GM23248 (cell line): ENCODE measurements at regions not wholly inside any gene's neighbourhood (a gene's known extent, or its start where the extent isn't known, plus 50 kb on each side); places are given as distances from the start of the nearest gene placed in this dataset.

ENCODE experiments used
- DNase-seq: peaks from one replicate; pipeline ENCODE4 v3.0.0-alpha.2; 2015
- H2AFZ ChIP-seq: fragments of 200-600 bp; sonication (generic); 2 replicates; pipeline ENCODE4 v1.6.1; 2016; ENCODE audit warnings: antibody characterized with exemption
- H3F3A ChIP-seq: fragments of 200-600 bp; sonication (generic); 2 replicates; pipeline ENCODE4 v1.6.1; 2016; ENCODE audit warnings: mild to moderate bottlenecking, antibody characterized with exemption, mixed run types; ENCODE audit not compliant: insufficient read depth
- H3K27ac ChIP-seq: fragments of 200-600 bp; sonication (generic); 2 replicates; pipeline ENCODE4 v1.5.1; 2016; ENCODE audit warnings: mild to moderate bottlenecking
- H3K27me3 ChIP-seq: fragments of 200-600 bp; sonication (generic); replicated peaks from 2 replicates; pipeline ENCODE4 v1.6.1; 2016; ENCODE audit warnings: mild to moderate bottlenecking; ENCODE audit not compliant: insufficient read depth
- H3K36me3 ChIP-seq: fragments of 200-600 bp; sonication (generic); 2 replicates; pipeline ENCODE4 v1.6.1; 2016; ENCODE audit warnings: low read depth, mild to moderate bottlenecking
- H3K4me1 ChIP-seq: fragments of 200-600 bp; sonication (generic); 2 replicates; pipeline ENCODE4 v1.6.1; 2016; ENCODE audit warnings: mild to moderate bottlenecking; ENCODE audit not compliant: insufficient read depth
- H3K4me2 ChIP-seq: fragments of 200-600 bp; sonication (generic); one replicate; pipeline ENCODE4 v1.6.1; 2016; ENCODE audit warnings: mild to moderate bottlenecking; ENCODE audit not compliant: unreplicated experiment
- H3K4me3 ChIP-seq: fragments of 200-600 bp; sonication (generic); 2 replicates; pipeline ENCODE4 v1.5.1; 2016; ENCODE audit warnings: mild to moderate bottlenecking
- H3K79me2 ChIP-seq: fragments of 200-600 bp; sonication (generic); 2 replicates; pipeline ENCODE4 v1.6.1; 2016; ENCODE audit warnings: mild to moderate bottlenecking; ENCODE audit not compliant: insufficient read depth
- H3K9ac ChIP-seq: fragments of 200-600 bp; sonication (generic); 2 replicates; pipeline ENCODE4 v1.6.1; 2016; ENCODE audit warnings: mild to moderate bottlenecking
- H3K9me2 ChIP-seq: fragments of 200-600 bp; sonication (generic); 2 replicates; pipeline ENCODE4 v1.6.1; 2016; ENCODE audit warnings: mixed run types, mild to moderate bottlenecking, moderate library complexity; ENCODE audit not compliant: insufficient read depth
- H3K9me3 ChIP-seq: fragments of 200-600 bp; sonication (generic); one replicate; pipeline ENCODE4 v1.6.1; 2017; ENCODE audit warnings: low read depth
- H4K20me1 ChIP-seq: fragments of 200-600 bp; sonication (generic); 2 replicates; pipeline ENCODE4 v1.6.0; 2016; ENCODE audit not compliant: insufficient read depth
- EZH2 ChIP-seq: fragments of 200-600 bp; sonication (generic); IDR thresholded peaks from 2 replicates; pipeline ENCODE4 v1.6.1; 2018; ENCODE audit warnings: antibody characterized with exemption, mild to moderate bottlenecking; ENCODE audit not compliant: insufficient read depth, poor library complexity, severe bottlenecking
- EZH2phosphoT487 ChIP-seq: fragments of 200-600 bp; sonication (generic); IDR thresholded peaks from 2 replicates; pipeline ENCODE4 v1.6.1; 2018; ENCODE audit warnings: antibody characterized with exemption, moderate library complexity, mild to moderate bottlenecking, low read depth; ENCODE audit not compliant: insufficient read depth
- WGBS, 2 experiments: methylation state at CpG; one replicate each; pipeline ENCODE4 v1.1.6; 2015 to 2017; ENCODE audit warnings: low lambda C conversion rate in 2 of 2, low coverage in 1 of 2; ENCODE audit errors: missing lambda C conversion rate in 2 of 2; 5-methylcytosine and 5-hydroxymethylcytosine counted together
- in situ Hi-C: fragments of 300-500 bp; cut with MboI; formaldehyde crosslinking; loops from 2 replicates; pipeline ENCODE4 v1.15.0; 2020

DNA sequence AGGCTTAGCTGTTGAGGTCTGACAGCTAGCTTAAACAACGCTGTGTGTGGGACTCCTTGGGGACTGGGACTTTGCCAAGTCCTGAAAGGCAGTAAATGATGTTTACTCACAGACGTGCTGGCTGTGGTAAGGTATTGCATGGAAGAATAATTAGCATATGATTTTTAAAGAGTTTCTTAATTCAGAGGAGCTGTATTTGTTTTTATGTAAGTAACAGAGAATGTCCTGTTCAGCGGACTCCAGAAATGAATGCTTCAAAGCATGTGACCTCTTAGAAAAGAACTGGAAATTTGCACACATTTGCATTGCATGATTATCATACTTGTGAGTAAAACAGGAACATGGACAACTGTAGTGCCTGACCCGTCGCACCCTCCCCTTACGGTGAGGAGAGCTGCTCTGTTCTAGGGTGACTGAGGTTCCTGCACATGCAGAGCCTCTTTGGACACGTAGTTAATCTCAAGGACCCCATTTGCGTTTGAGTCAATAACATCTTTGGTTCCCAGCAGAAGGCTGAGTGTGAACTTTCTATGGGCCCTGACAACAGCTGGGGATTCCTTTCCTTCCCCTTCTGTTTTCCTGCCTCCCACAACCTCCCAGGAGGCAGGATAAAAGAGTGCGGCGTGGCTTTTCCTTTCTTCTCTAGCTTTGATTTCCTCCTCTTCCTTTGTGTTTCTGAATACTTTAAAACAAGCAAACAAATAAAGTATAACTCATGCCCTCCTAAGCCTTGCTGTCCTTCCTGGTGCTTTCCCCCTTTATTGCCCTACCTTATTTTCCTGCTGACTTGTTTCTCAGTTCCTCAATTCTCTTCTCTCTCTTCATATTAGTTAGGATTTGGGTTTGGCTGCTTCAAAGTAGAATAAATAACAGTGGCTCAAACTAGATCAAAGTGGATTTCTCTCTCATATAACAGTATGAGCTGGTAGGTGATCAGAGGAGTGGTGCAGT is 157.2 kb upstream of the CD180 start:
- H3K9me3 ChIP-seq, result no peaks in the 10 kb centered on the region
- no peak overlapping the region for H3K4me2 ChIP-seq
- no peak for TF ChIP-seq EZH2
- TF ChIP-seq EZH2phosphoT487, result no peak
- H3K9ac ChIP-seq, result no peak overlapping the region
- no peak overlapping the region for H3K4me3 ChIP-seq
- no peaks in the 10 kb centered on the region for H3K4me1 ChIP-seq
- H3K27ac ChIP-seq, result no peak overlapping the region
- no peaks in the 10 kb centered on the region for H3K79me2 ChIP-seq
- no peaks in the 10 kb centered on the region for H3K27me3 ChIP-seq
- no peaks in the 10 kb centered on the region for H4K20me1 ChIP-seq
- H2AFZ ChIP-seq, result no peak overlapping the region
- no peaks in the 10 kb centered on the region for H3K9me2 ChIP-seq
- no peaks in the 10 kb centered on the region for H3F3A ChIP-seq
- H3K36me3 ChIP-seq, result no peaks in the 10 kb centered on the region
- WGBS, 2 experiments, result 90 to 94% methylated on average over 9 to 10 of the region's 10 CpGs
- in situ Hi-C loops, result no loop called here
- DNase-seq, result no peak

DNA sequence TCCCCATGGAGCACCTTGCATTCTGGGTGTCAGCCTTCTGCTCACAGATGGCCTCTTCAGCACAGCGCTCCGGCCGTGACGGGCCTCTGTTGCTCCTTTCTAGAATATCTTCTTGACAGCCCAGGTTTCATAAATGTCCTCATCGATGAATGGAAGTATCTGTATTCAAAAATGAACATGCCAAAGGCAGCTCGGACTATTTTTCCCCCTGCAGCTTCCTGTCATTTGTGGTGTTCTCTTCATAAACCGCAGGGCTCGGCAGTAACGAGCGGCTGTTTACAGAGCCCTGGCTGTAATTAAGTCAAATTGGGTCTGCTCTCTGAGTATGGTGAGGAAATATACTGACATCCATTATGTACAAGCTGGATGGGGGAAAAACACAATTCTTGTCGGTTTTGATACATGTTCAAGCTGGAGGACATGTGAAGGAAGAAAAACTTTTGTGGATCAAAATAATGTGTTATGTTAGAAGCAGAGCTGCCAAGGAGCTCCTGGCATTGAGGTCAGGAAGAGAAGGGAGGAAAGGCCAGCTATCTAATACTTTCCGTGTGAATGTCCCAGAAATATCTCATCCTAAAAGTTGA is 154.1 kb upstream of the CD180 start:
- Histone ChIP-seq H3K4me2 (peak overlapping the region; percentile 35), H3K4me1 (no peaks in the 10 kb centered on the region), H3K4me3 (peak overlapping the region; percentile 53), H2AFZ (peak overlapping the region; percentile 69), H3F3A (no peaks in the 10 kb centered on the region), H4K20me1 (no peaks in the 10 kb centered on the region), H3K36me3 (no peaks in the 10 kb centered on the region), H3K27me3 (no peaks in the 10 kb centered on the region), H3K79me2 (no peaks in the 10 kb centered on the region), H3K9me2 (no peaks in the 10 kb centered on the region), H3K9ac (no peak overlapping the region), H3K27ac (no peak overlapping the region), H3K9me3 (peaks cover 1% of the 10 kb centered on the region)
- in situ Hi-C loops, result no loop called here
- TF ChIP-seq EZH2 (no peak), EZH2phosphoT487 (no peak)
- 8 to 10% methylated on average over 12 of the region's 12 CpGs for WGBS, 2 experiments
- DNase-seq, result peak; percentile 24

DNA sequence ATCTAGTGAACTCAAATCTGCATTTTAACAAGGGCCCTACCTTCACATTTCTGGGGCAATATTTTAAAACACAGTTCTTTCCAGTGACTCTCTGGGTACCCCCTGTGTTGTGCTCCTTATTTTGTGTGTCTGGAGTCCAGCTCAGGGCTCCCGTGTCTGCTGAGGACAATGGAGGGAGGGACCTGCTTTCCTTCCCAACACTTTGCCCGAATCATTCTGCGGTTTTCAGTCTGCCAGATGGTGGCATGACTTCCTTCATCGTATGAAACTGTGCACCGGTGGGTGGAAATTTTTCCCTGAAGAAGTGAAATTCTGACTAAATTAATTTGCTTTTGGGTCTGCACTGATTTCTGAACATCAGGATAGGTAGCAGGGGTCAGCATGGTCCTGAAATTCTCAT is 153.6 kb upstream of the CD180 start:
- Histone ChIP-seq H3K79me2 (no peaks in the 10 kb centered on the region), H3K9ac (no peak overlapping the region), H3K36me3 (no peaks in the 10 kb centered on the region), H3K4me2 (peak overlapping the region; percentile 35), H3F3A (no peaks in the 10 kb centered on the region), H3K27ac (no peak overlapping the region), H3K27me3 (no peaks in the 10 kb centered on the region), H2AFZ (peak overlapping the region; percentile 69), H3K9me3 (peaks cover 4% of the 10 kb centered on the region), H3K9me2 (no peaks in the 10 kb centered on the region), H3K4me1 (no peaks in the 10 kb centered on the region), H3K4me3 (peak overlapping the region; percentile 53), H4K20me1 (no peaks in the 10 kb centered on the region)
- TF ChIP-seq EZH2 (no peak), EZH2phosphoT487 (no peak)
- WGBS, 2 experiments, result 7 to 9% methylated on average over 5 of the region's 5 CpGs
- DNase-seq, result peak; percentile 56
- in situ Hi-C loops, result no loop called here

GRCh38 chr5:67347821-67348220 is 151.2 kb upstream of the CD180 start:
- Histone ChIP-seq H3K27me3 (no peaks in the 10 kb centered on the region), H3F3A (no peaks in the 10 kb centered on the region), H3K36me3 (no peaks in the 10 kb centered on the region), H3K79me2 (no peaks in the 10 kb centered on the region), H3K4me1 (no peaks in the 10 kb centered on the region), H3K27ac (no peak overlapping the region), H2AFZ (no peak overlapping the region), H3K9ac (no peak overlapping the region), H3K9me3 (peaks cover 4% of the 10 kb centered on the region), H4K20me1 (no peaks in the 10 kb centered on the region), H3K4me2 (no peak overlapping the region), H3K4me3 (no peak overlapping the region), H3K9me2 (no peaks in the 10 kb centered on the region)
- in situ Hi-C loops, result no loop called here
- DNase-seq, result no peak
- TF ChIP-seq EZH2, result no peak
- no peak for TF ChIP-seq EZH2phosphoT487
